ENCODE measurements at regions not wholly inside any gene's neighbourhood (a gene's known extent, or its start where the extent isn't known, plus 50 kb on each side); places are given as distances from the start of the nearest gene placed in this dataset.

GRCh38 chr15:95662638-95663037, 667.9 kb upstream of the NR2F2 start:
- intact Hi-C loops (cut with DNase I) = no loop called here
- no peak overlapping the region for H3K27ac ChIP-seq
- H3K4me3 ChIP-seq = no peak overlapping the region
- no peaks in the 10 kb centered on the region for H3K9me3 ChIP-seq
- no peak for TF ChIP-seq CTCF (IDR thresholded peaks at IDR 0.05)
- H3K27me3 ChIP-seq = no peaks in the 10 kb centered on the region
- H3K36me3 ChIP-seq = no peaks in the 10 kb centered on the region
- ATAC-seq = no peak
- no peaks in the 10 kb centered on the region for H3K4me1 ChIP-seq
- no peak for DNase-seq

- Histone ChIP-seq H3K27ac (no peak overlapping the region), H3K9me3 (no peaks in the 10 kb centered on the region), H3K36me3 (no peaks in the 10 kb centered on the region), H3K4me1 (no peaks in the 10 kb centered on the region), H3K27me3 (no peaks in the 10 kb centered on the region), H3K4me3 (no peak overlapping the region)
- intact Hi-C loops (cut with DNase I) = no loop called here
- ATAC-seq (no peak), DNase-seq (no peak)
- TF ChIP-seq CTCF (IDR thresholded peaks at IDR 0.05) = no peak
These were observed 667.1 kb upstream of the NR2F2 start for GRCh38 chr15:95663156-95664100.

- Histone ChIP-seq H3K27ac (no peak overlapping the region), H3K9me3 (no peaks in the 10 kb centered on the region), H3K36me3 (no peaks in the 10 kb centered on the region), H3K27me3 (no peaks in the 10 kb centered on the region), H3K4me1 (no peaks in the 10 kb centered on the region), H3K4me3 (no peak overlapping the region)
- no peak for ATAC-seq
- DNase-seq = no peak
- intact Hi-C loops (cut with DNase I) = no loop called here
- no peak for TF ChIP-seq CTCF (IDR thresholded peaks at IDR 0.05)
These were observed 666.0 kb upstream of the NR2F2 start for GRCh38 chr15:95664450-95664849.

- ATAC-seq = no peak
- Histone ChIP-seq H3K4me3 (no peak overlapping the region), H3K27ac (peak overlapping the region in 1 of 2 donors; percentile 21), H3K36me3 (no peaks in the 10 kb centered on the region), H3K9me3 (no peaks in the 10 kb centered on the region), H3K27me3 (no peaks in the 10 kb centered on the region), H3K4me1 (no peaks in the 10 kb centered on the region)
- intact Hi-C loops (cut with DNase I) = no loop called here
- no peak for DNase-seq
- no peak for TF ChIP-seq CTCF (IDR thresholded peaks at IDR 0.05)
These were observed 661.2 kb upstream of the NR2F2 start for GRCh38 chr15:95669146-95669922.

- Histone ChIP-seq H3K27me3 (no peaks in the 10 kb centered on the region), H3K4me3 (no peak overlapping the region), H3K27ac (no peak overlapping the region), H3K9me3 (no peaks in the 10 kb centered on the region), H3K4me1 (no peaks in the 10 kb centered on the region), H3K36me3 (no peaks in the 10 kb centered on the region)
- intact Hi-C loops (cut with DNase I) = no loop called here
- no peak for DNase-seq
- ATAC-seq = no peak
- no peak for TF ChIP-seq CTCF (IDR thresholded peaks at IDR 0.05)
These were observed 656.5 kb upstream of the NR2F2 start for GRCh38 chr15:95674031-95674430.
